HUES48 (cell line): ENCODE measurements at regions not wholly inside any gene's neighbourhood (a gene's known extent, or its start where the extent isn't known, plus 50 kb on each side); places are given as distances from the start of the nearest gene placed in this dataset.
"Not testable (repeated sequence)": the region's sequence is repeated elsewhere in the genome, so short reads cannot be mapped to it uniquely, and the experiment has no call there.

Source experiments
- H3K27ac ChIP-seq: one replicate; pipeline ENCODE4 v1.7.0; 2013; ENCODE audit warnings: low read depth, low read length, inconsistent platforms
- H3K27me3 ChIP-seq: 2 replicates; pipeline ENCODE4 v1.6.1; 2013; ENCODE audit warnings: mild to moderate bottlenecking, low read length; ENCODE audit not compliant: control insufficient read depth, insufficient read depth
- H3K36me3 ChIP-seq: 2 replicates; pipeline ENCODE4 v1.6.1; 2013; ENCODE audit warnings: low read length; ENCODE audit not compliant: control insufficient read depth, insufficient read depth
- H3K4me1 ChIP-seq: 2 replicates; pipeline ENCODE4 v1.6.1; 2013; ENCODE audit warnings: mild to moderate bottlenecking, low read length; ENCODE audit not compliant: control insufficient read depth, insufficient read depth
- H3K4me3 ChIP-seq: 2 replicates; pipeline ENCODE4 v1.5.1; 2013; ENCODE audit warnings: mild to moderate bottlenecking, low read depth, low read length
- H3K9ac ChIP-seq: 2 replicates; pipeline ENCODE4 v1.6.1; 2013; ENCODE audit warnings: mild to moderate bottlenecking, low read depth, low read length, moderate library complexity
- H3K9me3 ChIP-seq: 2 replicates; pipeline ENCODE4 v1.6.1; 2013; ENCODE audit warnings: low read length; ENCODE audit not compliant: control insufficient read depth, insufficient read depth

DNA sequence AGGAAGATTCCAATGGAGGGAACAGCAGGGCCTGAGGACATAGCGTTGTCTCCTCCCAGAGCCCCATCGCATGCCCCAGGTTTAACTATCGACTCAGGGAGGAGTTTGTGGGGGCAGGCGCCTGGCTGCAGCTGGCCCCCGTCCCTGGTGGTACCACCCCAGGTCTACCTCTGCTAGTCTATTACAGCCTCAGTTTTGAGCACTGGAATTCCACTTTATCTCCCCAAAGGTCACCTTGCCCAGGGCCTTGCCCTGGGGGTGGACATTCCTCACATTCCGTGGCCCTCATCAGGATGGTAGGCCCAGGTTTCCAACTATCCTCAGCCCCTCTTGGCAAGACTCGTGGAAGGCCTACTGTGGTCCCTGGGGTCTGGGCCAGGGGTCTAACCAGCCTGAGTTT is 65.4 kb upstream of the SSBP3 start:
- peaks cover 30% of the 10 kb centered on the region for H3K27me3 ChIP-seq
- no peaks in the 10 kb centered on the region for H3K9me3 ChIP-seq
- no peaks in the 10 kb centered on the region for H3K36me3 ChIP-seq
- peaks cover 28% of the 10 kb centered on the region for H3K4me1 ChIP-seq
- H3K4me3 ChIP-seq: no peak overlapping the region
- no peak overlapping the region for H3K9ac ChIP-seq
- H3K27ac ChIP-seq: no peak overlapping the region

DNA sequence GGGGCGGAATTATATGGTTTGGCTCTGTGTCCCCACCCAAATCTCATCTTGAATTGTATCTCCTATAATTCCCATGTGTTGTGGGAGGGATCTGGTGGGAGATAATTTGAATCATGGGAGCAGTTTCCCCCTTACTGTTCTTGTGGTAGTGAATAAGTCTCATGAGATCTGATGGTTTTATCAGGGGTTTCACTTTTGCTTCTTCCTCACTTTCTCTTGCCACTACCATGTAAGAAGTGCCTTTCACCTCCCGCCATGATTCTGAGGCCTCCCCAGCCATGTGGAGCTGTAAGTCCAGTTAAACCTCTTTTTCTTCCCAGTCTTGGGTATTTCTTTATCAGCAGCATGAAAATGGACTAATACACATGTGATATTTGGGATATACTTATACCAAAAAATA is 63.2 kb upstream of the SSBP3 start:
- H3K27me3 ChIP-seq: peaks cover 23% of the 10 kb centered on the region
- H3K9ac ChIP-seq, H3K9me3 ChIP-seq, H3K27ac ChIP-seq, H3K4me3 ChIP-seq, H3K36me3 ChIP-seq: not testable (repeated sequence)
- H3K4me1 ChIP-seq: peaks cover 22% of the 10 kb centered on the region

DNA sequence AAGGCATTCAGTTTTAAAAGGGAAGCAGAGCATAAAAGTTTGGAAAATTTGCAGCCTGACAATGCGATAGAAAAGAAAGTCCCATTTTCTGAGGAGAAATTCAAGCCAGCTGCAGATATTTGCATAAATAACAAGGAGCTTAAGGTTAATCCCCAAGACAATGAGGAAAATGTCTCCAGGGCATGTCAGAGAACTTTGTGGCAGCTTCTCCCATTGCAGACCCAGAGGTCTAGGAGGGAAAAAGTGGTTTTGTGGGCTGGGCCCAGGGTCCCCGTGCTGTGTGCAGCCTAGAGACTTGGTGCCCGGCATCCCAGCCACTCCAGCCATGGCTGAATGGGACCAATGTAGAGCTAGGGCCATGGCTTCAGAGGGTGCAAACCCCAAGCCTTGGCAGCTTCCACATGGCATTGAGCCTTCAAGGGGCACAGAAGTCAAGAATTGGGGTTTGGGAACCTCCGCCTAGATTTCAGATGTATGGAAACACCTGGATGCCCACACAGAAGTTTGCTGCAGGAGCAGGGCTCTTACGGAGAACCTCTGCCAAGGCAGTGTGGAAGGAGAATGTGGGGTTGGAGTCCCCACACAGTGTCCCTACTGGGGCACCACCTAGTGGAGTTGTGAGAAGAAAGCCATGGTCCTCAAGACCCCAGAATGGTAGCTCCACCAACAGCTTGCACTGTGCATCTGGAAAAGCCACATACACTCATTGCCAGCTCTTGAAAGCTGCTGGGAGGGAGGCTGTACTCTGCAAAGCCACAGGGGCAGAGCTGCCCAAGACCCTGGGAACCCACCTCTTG is 62.3 kb upstream of the SSBP3 start:
- peaks cover 24% of the 10 kb centered on the region for H3K4me1 ChIP-seq
- not testable (repeated sequence) for H3K9ac ChIP-seq, H3K27ac ChIP-seq, H3K36me3 ChIP-seq, H3K4me3 ChIP-seq, H3K9me3 ChIP-seq
- peaks cover 20% of the 10 kb centered on the region for H3K27me3 ChIP-seq

DNA sequence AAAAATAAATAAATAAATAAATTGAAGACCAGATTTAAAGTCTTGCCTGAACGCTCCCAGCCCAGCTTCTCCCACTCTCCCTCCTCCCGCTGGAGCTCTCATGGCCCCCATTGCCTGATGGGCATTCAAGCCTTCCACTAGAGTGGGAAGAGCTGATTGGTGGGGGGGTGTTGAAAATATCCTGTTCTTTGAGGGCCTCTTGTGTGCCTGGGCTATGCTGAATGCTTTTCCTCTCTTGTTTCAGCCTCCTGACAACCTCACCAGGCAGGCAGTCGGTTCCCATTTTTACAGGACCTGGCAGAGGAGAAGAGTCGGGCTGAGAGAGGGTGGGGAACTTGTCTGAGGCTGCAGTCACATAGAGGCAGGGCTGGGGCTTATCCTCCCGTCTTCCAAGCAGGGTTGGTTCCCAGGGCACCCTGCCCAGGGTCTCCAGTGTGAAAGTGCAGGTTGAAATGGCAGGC is 59.2 kb upstream of the SSBP3 start:
- no peaks in the 10 kb centered on the region for H3K36me3 ChIP-seq
- peaks cover 7% of the 10 kb centered on the region; the same call in 1 of the 2 replicates for H3K27me3 ChIP-seq
- H3K4me1 ChIP-seq: peaks cover 36% of the 10 kb centered on the region
- H3K27ac ChIP-seq: no peak overlapping the region
- no peak overlapping the region for H3K4me3 ChIP-seq
- H3K9ac ChIP-seq: no peak overlapping the region
- H3K9me3 ChIP-seq: no peaks in the 10 kb centered on the region

DNA sequence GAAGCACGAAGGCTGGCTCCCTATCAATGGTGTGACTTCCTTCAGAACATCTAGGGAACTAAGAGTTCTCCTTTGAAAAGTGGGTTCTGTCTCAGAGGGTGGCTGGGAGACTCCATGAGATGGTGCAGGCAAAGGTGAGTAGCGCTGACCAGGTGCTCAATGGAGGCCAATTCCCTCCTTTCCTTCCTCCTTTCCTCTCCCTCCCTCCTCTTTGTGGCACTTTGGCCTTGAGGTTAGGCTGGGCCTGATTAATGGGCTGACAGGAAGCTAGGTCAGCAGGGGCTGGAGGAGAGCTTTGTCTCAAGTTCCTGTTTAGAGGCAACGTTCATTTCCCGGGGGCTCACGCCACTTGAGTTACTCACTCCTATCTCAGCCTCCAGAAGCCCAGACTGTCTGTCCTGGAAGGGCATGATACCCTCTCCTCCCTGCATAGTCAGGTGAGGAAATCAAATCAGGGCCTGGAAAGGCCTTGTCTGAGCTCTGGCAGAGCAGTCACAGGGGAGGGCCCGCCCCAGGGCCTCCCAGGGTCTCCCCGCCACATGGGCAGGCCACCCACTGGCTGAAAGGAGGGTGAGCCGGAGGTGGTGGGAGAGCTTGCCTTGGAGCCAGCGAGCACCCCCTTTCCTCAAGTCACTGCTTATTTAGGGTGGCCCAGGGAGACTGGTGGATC is 58.4 kb upstream of the SSBP3 start:
- Histone ChIP-seq H3K4me3 (no peak overlapping the region), H3K9me3 (no peaks in the 10 kb centered on the region), H3K9ac (no peak overlapping the region), H3K36me3 (no peaks in the 10 kb centered on the region), H3K27ac (peak overlapping the region; percentile 67), H3K4me1 (peaks cover 42% of the 10 kb centered on the region), H3K27me3 (peaks cover 7% of the 10 kb centered on the region; the same call in 1 of the 2 replicates)

DNA sequence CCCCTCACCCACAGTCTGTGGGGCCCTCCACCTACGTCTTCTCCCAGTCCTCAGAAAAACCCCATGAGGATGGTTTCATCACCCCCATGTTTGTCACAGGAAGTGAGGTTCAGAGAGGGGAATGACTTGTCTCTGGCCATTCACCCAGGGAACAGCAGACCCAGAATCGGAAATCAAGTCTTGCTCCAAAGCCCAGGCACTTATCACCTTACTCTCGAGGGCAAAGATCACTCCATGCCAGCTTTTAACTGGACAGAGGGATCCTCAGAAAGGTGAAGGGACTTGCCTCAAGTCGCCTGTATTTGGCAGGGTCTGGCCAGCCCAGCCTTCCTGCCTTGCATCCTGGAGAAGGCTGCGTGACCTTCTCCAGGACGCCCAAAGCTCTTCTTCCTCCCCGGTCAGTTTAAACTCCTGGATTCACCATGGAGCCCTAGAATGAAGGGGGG is 57.9 kb upstream of the SSBP3 start:
- H3K4me3 ChIP-seq: no peak overlapping the region
- peaks cover 48% of the 10 kb centered on the region for H3K4me1 ChIP-seq
- peak overlapping the region; percentile 4 for H3K27ac ChIP-seq
- H3K27me3 ChIP-seq: peaks cover 7% of the 10 kb centered on the region; the same call in 1 of the 2 replicates
- H3K36me3 ChIP-seq: no peaks in the 10 kb centered on the region
- no peak overlapping the region for H3K9ac ChIP-seq
- H3K9me3 ChIP-seq: no peaks in the 10 kb centered on the region

DNA sequence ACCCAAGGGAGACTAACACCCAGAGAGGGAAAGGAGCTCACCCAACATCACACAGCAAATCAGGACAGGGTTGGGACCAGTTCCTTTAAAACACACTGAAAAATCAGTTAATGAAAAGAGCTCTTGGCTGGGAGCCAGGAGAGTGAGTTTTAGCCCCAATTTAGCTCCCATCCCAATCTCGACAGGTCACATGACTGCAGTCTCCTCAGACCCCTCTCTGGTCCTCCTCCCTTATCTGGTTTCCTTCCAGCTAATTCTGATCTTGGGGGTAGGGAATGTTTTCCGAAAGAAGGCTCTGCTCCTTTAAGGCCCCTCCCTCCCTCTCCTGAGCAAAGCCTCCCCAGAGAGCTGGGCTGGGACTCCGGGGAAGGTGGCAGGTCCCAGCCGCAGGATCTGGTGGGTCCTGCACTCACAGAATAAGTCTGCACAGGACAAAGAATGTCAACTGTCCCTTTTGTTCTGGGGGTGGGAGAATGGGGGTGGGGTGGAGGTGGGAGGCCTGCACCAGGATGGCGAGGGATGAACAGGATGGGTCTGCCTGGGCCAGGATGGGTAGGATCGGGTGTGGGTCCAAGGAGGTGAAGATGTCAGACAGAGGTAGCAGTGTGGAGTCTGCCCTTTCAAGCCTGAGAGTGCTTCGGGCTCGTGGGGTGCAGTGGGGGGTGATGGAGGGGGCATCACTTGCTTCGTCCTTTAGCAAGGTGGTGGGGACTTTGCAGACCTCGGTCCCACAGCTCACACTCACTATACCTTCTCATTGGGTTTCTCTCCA is 57.3 kb upstream of the SSBP3 start:
- Histone ChIP-seq H3K27me3 (peaks cover 7% of the 10 kb centered on the region; the same call in 1 of the 2 replicates), H3K4me3 (no peak overlapping the region), H3K4me1 (peaks cover 48% of the 10 kb centered on the region), H3K9ac (no peak overlapping the region), H3K36me3 (no peaks in the 10 kb centered on the region), H3K27ac (no peak overlapping the region), H3K9me3 (no peaks in the 10 kb centered on the region)

DNA sequence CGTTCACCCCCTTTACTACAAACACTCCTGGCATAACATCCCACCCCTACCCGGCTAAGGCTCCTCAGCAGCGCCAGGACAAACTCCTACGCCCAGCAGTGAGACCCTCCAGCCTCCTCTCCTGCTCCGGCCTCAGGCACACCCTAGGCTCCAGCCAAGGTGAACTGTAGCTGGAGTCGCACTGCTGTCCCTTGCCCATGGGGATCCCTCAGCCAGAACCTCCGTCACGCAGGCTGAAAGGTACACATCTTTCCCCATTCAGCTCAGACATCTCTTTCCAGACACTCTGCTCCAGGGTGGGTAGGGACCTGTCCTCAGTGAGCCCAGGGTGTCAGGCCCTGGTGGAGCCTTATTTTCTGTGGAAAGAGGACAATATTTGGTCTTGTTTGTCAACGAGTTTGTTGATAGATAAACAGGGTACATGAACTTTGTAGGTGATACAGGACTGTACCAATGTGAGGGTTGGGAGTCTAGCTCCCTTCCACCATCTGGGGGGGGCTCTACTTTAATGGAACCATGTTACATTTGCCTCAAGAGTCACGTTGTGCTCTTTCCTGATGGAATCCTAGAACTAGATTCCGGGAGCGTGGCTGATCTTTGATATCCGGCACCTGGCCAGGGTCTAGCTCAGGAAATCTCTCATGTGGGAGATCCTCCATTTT is 56.5 kb upstream of the SSBP3 start:
- Histone ChIP-seq H3K27me3 (peaks cover 7% of the 10 kb centered on the region; the same call in 1 of the 2 replicates), H3K9ac (no peak overlapping the region), H3K9me3 (no peaks in the 10 kb centered on the region), H3K27ac (no peak overlapping the region), H3K4me3 (no peak overlapping the region), H3K36me3 (no peaks in the 10 kb centered on the region), H3K4me1 (peaks cover 48% of the 10 kb centered on the region)

DNA sequence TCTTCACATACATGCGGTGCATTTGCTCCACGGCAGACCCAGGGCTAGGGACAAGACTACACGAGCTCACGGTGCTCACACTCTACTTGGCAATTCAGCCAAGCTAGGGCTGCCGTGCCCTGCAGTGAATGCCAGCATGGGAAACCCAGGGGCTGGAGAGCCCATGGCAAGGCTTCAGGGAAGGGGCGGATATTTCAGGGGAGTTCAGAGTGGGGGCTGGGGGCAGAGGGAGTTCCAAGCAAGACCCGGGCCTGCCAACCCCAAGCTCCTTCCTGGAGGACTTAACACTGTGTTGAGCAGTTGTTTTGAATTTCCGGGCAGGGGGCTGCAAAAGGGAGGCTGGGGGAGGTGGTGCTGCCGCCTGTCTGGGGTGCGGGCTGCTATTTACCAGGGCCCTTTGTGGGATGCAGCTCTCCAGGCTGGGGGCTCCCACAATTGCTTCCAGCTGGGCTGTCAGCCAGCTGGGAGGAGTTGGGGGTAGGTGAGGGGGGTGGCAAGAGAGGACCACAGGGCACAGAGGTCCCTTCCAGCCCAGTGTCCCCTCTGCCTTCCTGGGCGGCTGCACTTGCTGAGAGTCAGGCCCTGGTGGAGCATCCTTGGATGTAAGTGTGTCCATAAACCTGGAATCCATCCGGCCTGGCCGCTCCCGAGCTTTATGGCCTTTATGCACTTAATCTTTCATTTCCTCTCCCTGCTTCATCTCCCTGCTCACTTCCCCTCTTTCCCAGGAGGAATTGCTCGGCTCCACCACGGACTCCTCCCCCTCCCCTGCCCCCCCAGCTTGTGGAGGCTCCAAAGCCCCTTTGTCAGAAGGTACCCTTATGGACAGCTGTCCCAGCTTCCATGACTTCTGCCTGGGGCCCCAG is 55.8 kb upstream of the SSBP3 start:
- Histone ChIP-seq H3K9ac (no peak overlapping the region), H3K9me3 (no peaks in the 10 kb centered on the region), H3K4me3 (no peak overlapping the region), H3K27ac (no peak overlapping the region), H3K27me3 (peaks cover 7% of the 10 kb centered on the region; the same call in 1 of the 2 replicates), H3K4me1 (peaks cover 48% of the 10 kb centered on the region), H3K36me3 (no peaks in the 10 kb centered on the region)
